DMS 273 (cell line): ENCODE measurements at regions not wholly inside any gene's neighbourhood (a gene's known extent, or its start where the extent isn't known, plus 50 kb on each side); places are given as distances from the start of the nearest gene placed in this dataset.
"Not testable (repeated sequence)": the region's sequence is repeated elsewhere in the genome, so short reads cannot be mapped to it uniquely, and the experiment has no call there.

Experiments
- DNase-seq: peaks from one replicate; lab custom pipeline; 2025; ENCODE audit not compliant: unreplicated experiment; lab: John Stamatoyannopoulos, UW

DNA sequence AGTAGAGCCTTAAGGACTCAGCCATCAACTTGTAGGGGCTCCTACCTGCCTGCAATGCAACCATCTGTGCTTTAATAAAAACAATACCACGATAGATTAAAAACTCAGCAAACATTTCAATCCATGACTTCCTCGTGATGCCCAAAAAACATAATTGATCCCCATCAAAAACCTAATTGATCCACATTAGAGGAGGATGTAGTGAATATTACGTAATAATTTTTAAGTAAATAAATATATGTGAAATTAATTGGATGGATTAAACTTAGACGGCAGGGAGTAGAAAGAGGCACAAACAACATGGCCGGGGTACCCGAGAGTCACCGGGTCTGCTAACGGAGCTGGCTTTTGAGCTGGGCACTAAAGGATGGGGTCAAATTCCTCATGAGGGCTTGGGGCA lies 87.3 kb downstream of the ARL4C start:
- no peak for DNase-seq

GRCh38 chr2:234406085-234406484 lies 90.8 kb downstream of the ARL4C start:
- DNase-seq, result no peak

DNA sequence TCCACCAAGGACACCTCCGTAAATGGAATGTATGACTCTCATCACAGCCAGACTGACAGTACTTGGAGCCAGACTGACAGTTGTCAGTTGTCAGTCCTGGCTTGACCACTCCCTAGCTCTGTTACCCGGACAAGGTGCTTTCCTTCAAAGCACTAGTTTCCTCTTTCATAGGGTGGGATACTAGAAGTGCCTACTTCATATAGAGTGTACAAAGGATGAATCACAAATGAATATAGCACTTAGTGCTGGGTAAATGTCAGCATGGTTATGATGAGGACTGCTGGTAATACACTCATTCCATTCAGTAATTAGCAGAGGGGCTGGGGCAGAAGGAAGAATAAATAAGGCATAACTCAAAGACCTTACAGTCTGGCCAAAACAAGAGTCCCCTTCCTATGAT lies 91.4 kb downstream of the ARL4C start:
- DNase-seq, result no peak

- no peak for DNase-seq
Measured at GRCh38 chr2:234404957-234405356, 91.9 kb downstream of the ARL4C start.

- DNase-seq, result no peak
Measured at GRCh38 chr2:234403751-234404150, 93.1 kb downstream of the ARL4C start.

DNA sequence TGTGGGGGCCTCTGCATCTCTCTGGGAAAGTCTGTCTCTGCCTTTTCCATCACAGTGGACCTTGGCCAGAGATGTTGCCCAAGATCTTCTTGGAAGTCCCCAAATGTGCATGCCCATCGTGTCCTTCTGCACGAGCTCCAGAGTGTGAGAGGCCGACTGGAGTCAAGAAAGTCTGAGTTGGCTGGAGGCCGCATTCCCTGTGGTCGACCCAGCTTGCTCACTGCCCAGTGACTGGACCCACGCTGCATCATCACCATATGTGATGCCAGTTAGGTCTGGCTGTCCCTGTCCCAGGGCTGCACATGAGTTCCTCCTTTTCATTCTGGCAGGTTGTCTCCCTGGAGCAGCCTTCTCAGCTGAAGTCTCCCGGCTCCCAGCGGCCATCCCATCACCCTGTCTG lies 93.8 kb downstream of the ARL4C start:
- no peak for DNase-seq

GRCh38 chr2:234401426-234401825 lies 95.5 kb downstream of the ARL4C start:
- no peak for DNase-seq

GRCh38 chr2:234399451-234400246 lies 97.2 kb downstream of the ARL4C start:
- DNase-seq, result no peak

- DNase-seq, result no peak
Measured at GRCh38 chr2:234398531-234398930, 98.3 kb downstream of the ARL4C start.

GRCh38 chr2:234395891-234396420 lies 100.9 kb downstream of the ARL4C start:
- DNase-seq, result peak; percentile 98

- no peak for DNase-seq
Measured at GRCh38 chr2:234394450-234394849, 102.4 kb downstream of the ARL4C start.

DNA sequence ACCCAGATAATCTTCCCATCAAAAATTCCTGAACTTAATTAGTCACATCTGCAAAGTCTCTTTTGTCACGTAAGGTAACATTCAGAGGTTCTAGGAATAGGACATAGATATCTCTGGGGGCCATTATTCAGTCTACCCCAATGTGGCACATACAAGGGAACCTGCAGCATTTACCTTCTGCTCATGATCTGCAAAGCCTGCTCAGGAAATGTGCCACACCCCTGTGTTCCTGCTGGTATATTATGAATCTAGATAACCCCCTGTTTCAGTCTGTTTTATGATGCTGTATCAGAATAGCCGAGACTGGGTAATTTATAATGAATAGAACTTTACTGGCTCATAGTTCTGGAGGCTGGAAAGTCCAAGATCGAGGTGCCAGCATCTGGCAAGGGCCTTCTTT lies 103.5 kb downstream of the ARL4C start:
- DNase-seq, result no peak

DNA sequence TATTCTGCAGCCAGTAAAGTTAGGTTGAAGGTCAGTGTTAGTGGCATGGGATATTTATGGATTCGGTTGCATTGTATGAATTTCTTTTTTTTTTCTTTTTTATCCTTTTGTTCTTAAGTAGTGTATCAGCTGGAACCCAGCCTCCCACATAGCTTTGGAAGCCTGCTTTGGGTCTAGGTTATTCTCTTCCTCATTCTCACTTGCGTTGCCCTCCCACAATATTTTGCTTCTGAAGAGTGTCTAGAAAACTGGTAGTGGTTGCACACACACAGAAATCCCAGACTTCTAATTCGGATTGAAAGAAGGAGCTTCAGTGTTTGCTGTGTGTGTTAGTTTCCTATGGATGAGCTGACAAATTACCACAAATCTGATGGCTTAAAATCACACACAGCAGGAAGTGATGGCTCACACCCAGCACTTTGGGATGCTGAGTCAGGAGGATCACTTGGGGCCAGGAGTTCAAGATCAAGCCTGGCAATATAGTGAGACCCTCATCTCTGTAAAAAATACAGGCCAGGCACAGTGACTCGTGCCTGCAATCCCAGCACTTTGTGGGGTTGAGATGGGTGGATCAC lies 104.8 kb downstream of the ARL4C start:
- DNase-seq, result no peak

DNA sequence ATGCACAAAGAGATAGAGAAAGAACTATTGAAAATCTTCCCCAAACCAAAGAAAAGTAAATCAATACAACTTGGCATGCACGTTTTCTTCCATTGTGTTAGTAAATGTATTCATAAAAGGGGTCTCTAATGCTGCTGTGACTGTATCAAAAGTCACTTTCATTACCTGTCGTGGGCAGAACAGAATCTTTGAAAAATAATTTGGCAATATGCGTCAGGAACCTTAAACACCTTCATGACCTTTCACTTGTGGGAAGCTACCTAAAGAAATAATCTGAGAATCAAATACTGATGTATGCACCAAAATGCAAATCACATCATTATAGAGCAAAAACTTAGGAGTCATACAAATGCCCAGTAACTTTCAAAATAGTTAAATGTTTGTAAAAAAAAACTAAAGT lies 105.3 kb downstream of the ARL4C start:
- no peak for DNase-seq

DNA sequence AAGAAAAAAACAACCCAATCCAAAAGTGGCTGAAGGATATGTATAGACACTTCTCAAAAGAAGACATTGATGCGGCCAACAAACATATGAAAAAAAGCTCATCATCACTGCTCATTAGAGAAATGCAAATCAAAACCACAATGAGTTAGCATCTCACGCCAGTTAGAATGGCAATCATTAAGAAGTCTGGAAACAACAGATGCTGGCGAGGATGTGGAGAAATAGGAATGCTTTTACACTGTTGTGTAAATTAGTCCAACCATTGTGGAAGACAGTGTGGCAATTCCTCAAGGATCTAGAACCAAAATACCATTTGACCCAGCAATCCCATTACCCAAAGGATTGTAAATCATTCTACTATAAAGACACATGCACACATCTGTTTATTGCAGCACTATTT lies 107.2 kb downstream of the ARL4C start:
- DNase-seq, result not testable (repeated sequence)

DNA sequence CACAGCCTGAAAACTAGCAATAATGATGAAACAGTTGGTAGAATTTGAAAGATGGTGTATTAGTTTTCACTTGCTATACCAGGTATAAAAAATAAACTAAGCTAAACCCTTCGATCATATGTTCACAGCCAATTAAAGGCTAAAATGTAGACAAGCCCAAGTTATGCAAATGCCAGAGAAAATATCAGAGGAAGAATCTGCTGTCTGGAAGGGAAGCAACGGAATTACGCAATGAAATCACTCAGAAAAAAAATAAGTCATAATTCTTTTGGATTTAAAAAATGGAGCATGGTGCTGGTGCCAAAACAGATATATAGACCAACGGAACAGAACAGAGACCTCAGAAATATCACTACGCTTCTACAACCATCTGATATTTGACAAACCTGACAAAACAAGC lies 108.3 kb downstream of the ARL4C start:
- no peak for DNase-seq

GRCh38 chr2:234386971-234387370 lies 109.9 kb downstream of the ARL4C start:
- no peak for DNase-seq

DNA sequence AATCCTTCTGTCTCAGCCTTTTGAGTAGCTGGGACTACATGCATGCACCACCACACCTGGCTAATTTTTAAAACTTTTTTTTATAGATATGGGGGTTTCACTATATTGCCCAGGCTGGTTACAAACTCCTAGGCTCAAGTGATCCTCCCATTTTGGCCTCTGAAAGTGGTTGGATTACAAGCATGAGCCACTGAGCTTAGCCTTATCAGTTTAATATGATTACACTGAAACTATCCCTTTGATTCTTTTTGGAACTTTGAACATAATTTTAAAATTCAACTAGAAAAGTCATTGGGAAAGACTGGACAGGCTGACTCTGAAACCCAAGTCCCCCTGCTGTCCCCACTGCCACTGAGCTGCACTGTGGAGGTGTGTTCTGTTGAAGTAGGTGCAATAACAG lies 114.8 kb downstream of the ARL4C start:
- no peak for DNase-seq

DNA sequence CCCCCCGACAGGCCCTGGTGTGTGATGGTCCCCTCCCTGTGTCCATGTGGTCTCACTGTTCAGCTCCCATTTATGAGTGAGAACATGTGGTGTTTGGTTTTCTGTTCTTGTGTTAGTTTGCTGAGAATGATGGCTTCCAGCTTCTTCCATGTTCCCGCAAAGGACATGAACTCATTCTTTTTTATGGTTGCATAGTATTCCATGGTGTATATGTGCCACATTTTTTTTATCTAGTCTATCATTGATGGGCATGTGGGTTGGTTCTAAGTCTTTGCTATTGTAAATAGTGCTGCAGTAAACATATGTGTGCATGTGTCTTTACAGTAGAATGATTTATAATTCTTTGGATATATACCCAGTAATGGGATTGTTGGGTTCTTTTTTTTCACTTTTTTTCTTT lies 117.9 kb downstream of the ARL4C start:
- not testable (repeated sequence) for DNase-seq

- peak; percentile 75 for DNase-seq
Measured at GRCh38 chr2:234378440-234378839, 118.4 kb downstream of the ARL4C start.

DNA sequence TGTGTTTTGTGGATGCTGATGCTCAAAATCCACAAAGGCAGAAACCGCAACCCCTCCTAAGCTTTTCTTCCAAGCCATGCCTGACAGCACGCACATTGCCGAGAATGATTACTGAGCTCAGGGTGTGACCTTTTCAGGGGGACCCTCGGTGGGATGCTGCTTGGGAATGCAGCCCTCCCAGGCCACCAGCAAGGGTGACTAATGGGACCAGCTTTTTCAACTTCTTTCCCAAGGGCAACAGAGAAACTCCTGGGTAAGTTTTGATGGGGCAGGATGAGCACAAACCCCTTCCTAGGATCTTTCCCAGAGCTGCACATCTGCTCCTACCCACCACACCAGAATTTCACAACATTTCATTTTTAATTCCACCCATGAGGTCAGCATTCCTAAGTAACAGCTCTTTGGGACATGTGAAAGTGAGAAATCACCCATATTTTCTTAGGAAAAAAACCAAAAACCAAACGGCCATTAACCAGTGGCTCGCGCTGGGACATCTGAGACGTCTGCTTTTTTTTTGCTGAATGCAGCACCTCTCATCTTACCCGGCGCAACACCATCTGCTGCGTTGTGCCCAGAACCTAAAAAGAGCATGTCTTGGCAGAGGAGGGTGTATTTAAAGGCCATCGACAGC lies 119.0 kb downstream of the ARL4C start:
- DNase-seq, result peak; percentile 93

DNA sequence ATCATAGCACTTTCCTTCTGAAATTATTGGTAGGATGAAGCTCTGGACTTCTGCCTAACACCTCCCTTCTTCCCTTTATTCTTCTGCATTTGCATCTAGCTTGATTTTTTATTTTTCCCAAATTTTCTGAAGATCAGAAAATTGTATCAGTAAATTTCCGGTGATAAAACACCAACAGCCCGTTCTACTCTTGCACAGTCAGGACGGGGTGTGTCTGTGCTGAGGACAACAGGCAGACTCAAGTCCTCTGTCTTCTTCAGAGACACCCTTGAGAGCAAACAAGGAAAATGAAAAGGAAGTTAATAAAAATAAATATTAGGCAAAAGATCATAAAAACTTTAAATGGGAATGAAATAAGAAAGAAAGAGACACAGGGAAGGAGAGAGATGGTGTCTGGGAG lies 120.7 kb downstream of the ARL4C start:
- no peak for DNase-seq
